GM11168 (cell line): ENCODE measurements at regions not wholly inside any gene's neighbourhood (a gene's known extent, or its start where the extent isn't known, plus 50 kb on each side); places are given as distances from the start of the nearest gene placed in this dataset.

Source experiments
- in situ Hi-C: fragments of 300-500 bp; cut with MboI; formaldehyde crosslinking; loops from one replicate; pipeline ENCODE4 v1.12.0; 2022; ENCODE audit warnings: low sequenced_read_pairs; ENCODE audit not compliant: unreplicated experiment

GRCh38 chrX:39409246-39409917 is 608.1 kb downstream of the MID1IP1 start:
- in situ Hi-C loops = no loop called here

- in situ Hi-C loops = no loop called here
These were observed 613.1 kb downstream of the MID1IP1 start for GRCh38 chrX:39414290-39414854.

GRCh38 chrX:39416547-39417260 is 615.4 kb downstream of the MID1IP1 start:
- in situ Hi-C loops = no loop called here

- in situ Hi-C loops = no loop called here
These were observed 617.0 kb downstream of the MID1IP1 start for GRCh38 chrX:39418254-39418704.

- in situ Hi-C loops = no loop called here
These were observed 617.7 kb downstream of the MID1IP1 start for GRCh38 chrX:39418731-39419638.

GRCh38 chrX:39421006-39421405 is 619.7 kb downstream of the MID1IP1 start:
- in situ Hi-C loops = no loop called here

- in situ Hi-C loops = loop anchor here (25.0 kb wide), 1 partner anchor 163 kb away; no protein-coding TSS in a partner anchor
These were observed 624.0 kb downstream of the MID1IP1 start for GRCh38 chrX:39425124-39425806.

- in situ Hi-C loops = loop anchor here (25.0 kb wide), 1 partner anchor 164 kb away; no protein-coding TSS in a partner anchor
These were observed 624.8 kb downstream of the MID1IP1 start for GRCh38 chrX:39426101-39426500.

GRCh38 chrX:39427492-39427891 is 626.2 kb downstream of the MID1IP1 start:
- in situ Hi-C loops = loop anchor here (25.0 kb wide), 1 partner anchor 165 kb away; no protein-coding TSS in a partner anchor

- in situ Hi-C loops = loop anchor here (25.0 kb wide), 1 partner anchor 166 kb away; no protein-coding TSS in a partner anchor
These were observed 626.6 kb downstream of the MID1IP1 start for GRCh38 chrX:39427906-39428305.

GRCh38 chrX:39430551-39430950 is 629.3 kb downstream of the MID1IP1 start:
- in situ Hi-C loops = loop anchor here (25.0 kb wide), 1 partner anchor 168 kb away; no protein-coding TSS in a partner anchor

- in situ Hi-C loops = loop anchor here (25.0 kb wide), 1 partner anchor 170 kb away; no protein-coding TSS in a partner anchor
These were observed 630.6 kb downstream of the MID1IP1 start for GRCh38 chrX:39431893-39432292.

- in situ Hi-C loops = loop anchor here (25.0 kb wide), 1 partner anchor 172 kb away; no protein-coding TSS in a partner anchor
These were observed 633.4 kb downstream of the MID1IP1 start for GRCh38 chrX:39434671-39435070.

GRCh38 chrX:39436538-39436937 is 635.3 kb downstream of the MID1IP1 start:
- in situ Hi-C loops = loop anchor here (25.0 kb wide), 1 partner anchor 174 kb away; no protein-coding TSS in a partner anchor

GRCh38 chrX:39437670-39438441 is 636.6 kb downstream of the MID1IP1 start:
- in situ Hi-C loops = loop anchor here (25.0 kb wide), 1 partner anchor 176 kb away; no protein-coding TSS in a partner anchor

GRCh38 chrX:39438603-39439602 is 637.6 kb downstream of the MID1IP1 start:
- in situ Hi-C loops = loop anchor here (25.0 kb wide), 1 partner anchor 177 kb away; no protein-coding TSS in a partner anchor
